Caco-2 (cell line): ENCODE measurements at regions not wholly inside any gene's neighbourhood (a gene's known extent, or its start where the extent isn't known, plus 50 kb on each side); places are given as distances from the start of the nearest gene placed in this dataset.

Source experiments
- BruUV-seq: library from RNA; stranded (reverse); fragments of 400-500 nt; replicated peaks from 2 replicates; lab custom pipeline; 2021; lab: Mats Ljungman, UMichigan
- CTCF ChIA-PET: fragments of 300-600 bp; sonication (Branson Sonifier 250); formaldehyde crosslinking; loops from one replicate; lab custom pipeline; 2022; ENCODE audit warnings: antibody characterized with exemption; lab: Charles Lee
- POLR2A ChIA-PET: fragments of 300-600 bp; sonication (Branson Sonifier 250); formaldehyde crosslinking; loops from one replicate; lab custom pipeline; 2022; ENCODE audit warnings: antibody characterized with exemption; lab: Charles Lee
- DNase-seq, 2 experiments: peaks; one replicate each; pipeline versions ENCODE4 v3.0.0 to v3.0.0-alpha.2; 2020 to 2022
- H3K27me3 ChIP-seq: replicated peaks from 2 replicates; pipeline ENCODE4 v1.6.0; 2011; ENCODE audit warnings: low read length; ENCODE audit not compliant: control insufficient read depth, insufficient read depth
- H3K36me3 ChIP-seq: 2 replicates; pipeline ENCODE4 v1.5.1; 2011; ENCODE audit warnings: low read length; ENCODE audit not compliant: control insufficient read depth, insufficient read depth
- H3K4me1 ChIP-seq: fragments of 250-450 bp; sonication (Bioruptor Pico); 2 replicates; pipeline ENCODE4 v1.5.1; 2020; ENCODE audit warnings: mild to moderate bottlenecking
- H3K4me3 ChIP-seq: 2 replicates; pipeline ENCODE4 v1.5.1; 2011; ENCODE audit warnings: low read depth, mild to moderate bottlenecking, control low read depth, low read length
- H3K9me3 ChIP-seq: fragments of 250-450 bp; sonication (Bioruptor Pico); 2 replicates; pipeline ENCODE4 v1.5.1; 2020; ENCODE audit warnings: mild to moderate bottlenecking, moderate library complexity
- H3K27ac Mint-ChIP-seq: one replicate; pipeline ENCODE4 v1.8.0; 2022; ENCODE audit warnings: mixed read lengths; ENCODE audit not compliant: unreplicated experiment
- H3K27me3 Mint-ChIP-seq: one replicate; pipeline ENCODE4 v1.8.0; 2022; ENCODE audit warnings: mixed read lengths; ENCODE audit not compliant: insufficient read depth, unreplicated experiment
- H3K36me3 Mint-ChIP-seq: one replicate; pipeline ENCODE4 v1.8.0; 2022; ENCODE audit warnings: mild to moderate bottlenecking, mixed read lengths; ENCODE audit not compliant: insufficient read depth, unreplicated experiment
- H3K4me1 Mint-ChIP-seq: one replicate; pipeline ENCODE4 v1.8.0; 2022; ENCODE audit warnings: low read depth, mixed read lengths; ENCODE audit not compliant: unreplicated experiment
- H3K4me3 Mint-ChIP-seq: one replicate; pipeline ENCODE4 v1.8.0; 2022; ENCODE audit warnings: mild to moderate bottlenecking, moderate library complexity, mixed read lengths; ENCODE audit not compliant: unreplicated experiment
- H3K9me3 Mint-ChIP-seq: one replicate; pipeline ENCODE4 v1.8.0; 2022; ENCODE audit warnings: mixed read lengths; ENCODE audit not compliant: unreplicated experiment
- intact Hi-C: fragments of 100-400 bp; cut with micrococcal nuclease; formaldehyde crosslinking; loops from one replicate; pipeline ENCODE4 v1.10.0; 2022; ENCODE audit not compliant: unreplicated experiment
- TF ChIP-seq, protein P1 (sequence below), 2 experiments: fragments of 200-600 bp in 1 of 2; IDR thresholded peaks; 1 replicate in 1 of 2; 2 replicates in 1 of 2; pipeline versions ENCODE4 v1.5.1 to v1.8.0; 2011 to 2022; ENCODE audit warnings: antibody characterized with exemption in 1 of 2, control low read depth in 1 of 2, inconsistent platforms in 1 of 2, low read depth in 1 of 2, low read length in 1 of 2, mild to moderate bottlenecking in 1 of 2, moderate library complexity in 1 of 2; ENCODE audit not compliant: insufficient read depth in 1 of 2, severe bottlenecking in 1 of 2, unreplicated experiment in 1 of 2

GRCh38 chr1:96096613-96097321 is 624.8 kb upstream of the PTBP2 start:
- BruUV-seq: no TSS peak
- POLR2A ChIA-PET: no interaction called here

DNA sequence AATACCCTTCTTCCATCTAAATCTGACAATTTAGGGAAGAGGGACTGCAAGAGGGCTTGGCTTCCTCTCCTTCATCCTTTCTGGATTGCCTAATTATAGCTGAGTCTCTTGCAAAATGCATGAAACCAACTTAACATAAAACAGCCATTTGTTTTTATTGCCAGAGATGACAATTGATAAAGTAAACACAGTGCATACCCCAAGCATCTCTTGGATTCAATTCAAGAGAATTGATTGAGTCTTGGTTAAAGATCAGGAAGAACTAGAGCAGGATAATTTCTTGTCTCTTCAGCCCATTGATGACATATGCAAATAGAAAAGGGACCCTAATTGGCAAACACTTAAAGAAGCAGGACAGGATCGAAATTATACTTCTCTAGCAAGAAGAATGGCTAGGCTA is 617.1 kb upstream of the PTBP2 start:
- no peak for DNase-seq
- Mint-ChIP-seq H3K27ac (no peak overlapping the region), H3K36me3 (no peaks in the 10 kb centered on the region), H3K4me3 (no peak overlapping the region), H3K4me1 (no peaks in the 10 kb centered on the region), H3K27me3 (peaks cover 2% of the 10 kb centered on the region), H3K9me3 (no peaks in the 10 kb centered on the region)
- Histone ChIP-seq H3K4me3 (no peak overlapping the region), H3K9me3 (no peaks in the 10 kb centered on the region), H3K4me1 (no peaks in the 10 kb centered on the region), H3K27me3 (no peaks in the 10 kb centered on the region), H3K36me3 (no peaks in the 10 kb centered on the region)
- POLR2A ChIA-PET: no interaction called here
- intact Hi-C loops: no loop called here
- TF ChIP-seq, protein P1, sequence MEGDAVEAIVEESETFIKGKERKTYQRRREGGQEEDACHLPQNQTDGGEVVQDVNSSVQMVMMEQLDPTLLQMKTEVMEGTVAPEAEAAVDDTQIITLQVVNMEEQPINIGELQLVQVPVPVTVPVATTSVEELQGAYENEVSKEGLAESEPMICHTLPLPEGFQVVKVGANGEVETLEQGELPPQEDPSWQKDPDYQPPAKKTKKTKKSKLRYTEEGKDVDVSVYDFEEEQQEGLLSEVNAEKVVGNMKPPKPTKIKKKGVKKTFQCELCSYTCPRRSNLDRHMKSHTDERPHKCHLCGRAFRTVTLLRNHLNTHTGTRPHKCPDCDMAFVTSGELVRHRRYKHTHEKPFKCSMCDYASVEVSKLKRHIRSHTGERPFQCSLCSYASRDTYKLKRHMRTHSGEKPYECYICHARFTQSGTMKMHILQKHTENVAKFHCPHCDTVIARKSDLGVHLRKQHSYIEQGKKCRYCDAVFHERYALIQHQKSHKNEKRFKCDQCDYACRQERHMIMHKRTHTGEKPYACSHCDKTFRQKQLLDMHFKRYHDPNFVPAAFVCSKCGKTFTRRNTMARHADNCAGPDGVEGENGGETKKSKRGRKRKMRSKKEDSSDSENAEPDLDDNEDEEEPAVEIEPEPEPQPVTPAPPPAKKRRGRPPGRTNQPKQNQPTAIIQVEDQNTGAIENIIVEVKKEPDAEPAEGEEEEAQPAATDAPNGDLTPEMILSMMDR (IDR thresholded peaks at IDR 0.05; ENCODE audit: insufficient read depth in 1 of 2, low read depth in 1 of 2, low read length in 1 of 2, severe bottlenecking in 1 of 2, unreplicated experiment in 1 of 2): no peak
- CTCF ChIA-PET: no interaction called here
- BruUV-seq: no TSS peak

More at GRCh38 chr1:96096613-96097321, 624.8 kb upstream of the PTBP2 start:
- H3K4me1 ChIP-seq: no peaks in the 10 kb centered on the region
- H3K9me3 Mint-ChIP-seq: no peaks in the 10 kb centered on the region
- no peaks in the 10 kb centered on the region for H3K4me1 Mint-ChIP-seq
- H3K27me3 Mint-ChIP-seq: peaks cover 2% of the 10 kb centered on the region
- intact Hi-C loops: no loop called here
- CTCF ChIA-PET: no interaction called here
- no peak overlapping the region for H3K4me3 ChIP-seq
- H3K36me3 Mint-ChIP-seq: no peaks in the 10 kb centered on the region
- no peaks in the 10 kb centered on the region for H3K27me3 ChIP-seq
- H3K9me3 ChIP-seq: no peaks in the 10 kb centered on the region
- TF ChIP-seq, protein P1 (IDR thresholded peaks at IDR 0.05; ENCODE audit: insufficient read depth in 1 of 2, low read depth in 1 of 2, low read length in 1 of 2, severe bottlenecking in 1 of 2, unreplicated experiment in 1 of 2): no peak
- H3K4me3 Mint-ChIP-seq: no peak overlapping the region
- H3K27ac Mint-ChIP-seq: no peak overlapping the region
- no peak for DNase-seq
- no peaks in the 10 kb centered on the region for H3K36me3 ChIP-seq

- no peaks in the 10 kb centered on the region for H3K27me3 ChIP-seq
- Mint-ChIP-seq H3K9me3 (no peaks in the 10 kb centered on the region), H3K4me3 (no peak overlapping the region), H3K27me3 (peaks cover 2% of the 10 kb centered on the region), H3K4me1 (no peaks in the 10 kb centered on the region), H3K27ac (no peak overlapping the region), H3K36me3 (no peaks in the 10 kb centered on the region)
- H3K9me3 ChIP-seq: no peaks in the 10 kb centered on the region
- H3K4me1 ChIP-seq: no peaks in the 10 kb centered on the region
- ChIA-PET POLR2A (no interaction called here), CTCF (no interaction called here)
- no peak overlapping the region for H3K4me3 ChIP-seq
- no TSS peak for BruUV-seq
- intact Hi-C loops: no loop called here
- no peak for DNase-seq
- no peaks in the 10 kb centered on the region for H3K36me3 ChIP-seq
- TF ChIP-seq, protein P1 (IDR thresholded peaks at IDR 0.05; ENCODE audit: insufficient read depth in 1 of 2, low read depth in 1 of 2, low read length in 1 of 2, severe bottlenecking in 1 of 2, unreplicated experiment in 1 of 2): no peak
These were observed 616.7 kb upstream of the PTBP2 start for GRCh38 chr1:96104906-96105305.
